Activated CD8-positive, alpha-beta T cell treated with anti-CD3 and anti-CD28 coated beads for 36 hours (primary cell): ENCODE measurements at regions not wholly inside any gene's neighbourhood (a gene's known extent, or its start where the extent isn't known, plus 50 kb on each side); places are given as distances from the start of the nearest gene placed in this dataset.

Source experiments
- ATAC-seq: fragments of 200-7000 bp; cut with Tn5 transposase; one replicate; pipeline ENCODE4 v1.10.0; 2021; ENCODE audit warnings: mild to moderate bottlenecking, moderate library complexity
- CTCF ChIA-PET: fragments of 350-600 bp; sonication (Branson Sonifier 250); formaldehyde crosslinking; loops from one replicate; lab custom pipeline; 2021; ENCODE audit warnings: antibody characterized with exemption; lab: Charles Lee
- POLR2A ChIA-PET: fragments of 350-600 bp; sonication (Branson Sonifier 250); formaldehyde crosslinking; loops from one replicate; lab custom pipeline; 2021; ENCODE audit warnings: antibody characterized with exemption; lab: Charles Lee
- DNase-seq: peaks from one replicate; pipeline ENCODE4 v3.0.0-alpha.2; 2020
- H3K27ac Mint-ChIP-seq: one replicate; pipeline ENCODE4 v1.8.0; 2021; ENCODE audit warnings: mild to moderate bottlenecking, mixed read lengths
- H3K27me3 Mint-ChIP-seq: one replicate; pipeline ENCODE4 v1.8.0; 2021; ENCODE audit warnings: mixed read lengths
- H3K36me3 Mint-ChIP-seq: one replicate; pipeline ENCODE4 v1.8.0; 2021; ENCODE audit warnings: low read depth, mixed read lengths
- H3K4me1 Mint-ChIP-seq: one replicate; pipeline ENCODE4 v1.8.0; 2021; ENCODE audit warnings: low read depth, mixed read lengths
- H3K4me3 Mint-ChIP-seq: one replicate; pipeline ENCODE4 v1.8.0; 2021; ENCODE audit warnings: mild to moderate bottlenecking, moderate library complexity, mixed read lengths
- H3K9me3 Mint-ChIP-seq: one replicate; pipeline ENCODE4 v1.8.0; 2021; ENCODE audit warnings: mixed read lengths
- CTCF ChIP-seq: fragments of 200-600 bp; IDR thresholded peaks from one replicate; pipeline ENCODE4 v1.8.0; 2022; ENCODE audit warnings: antibody characterized with exemption, mild to moderate bottlenecking
- intact Hi-C: fragments of 100-400 bp; cut with micrococcal nuclease; formaldehyde crosslinking; loops from one replicate; pipeline ENCODE4 v1.10.0; 2022

- H3K27ac Mint-ChIP-seq: no peak overlapping the region
- intact Hi-C loops: no loop called here
These were observed 821.7 kb downstream of the C4orf33 start for GRCh38 chr4:129917651-129918050.

GRCh38 chr4:129926936-129927335 lies 831.0 kb downstream of the C4orf33 start:
- DNase-seq (no peak), ATAC-seq (no peak)
- CTCF ChIA-PET: no interaction called here
- intact Hi-C loops: no loop called here
- TF ChIP-seq CTCF: no peak
- Mint-ChIP-seq H3K4me1 (no peaks in the 10 kb centered on the region), H3K27ac (no peak overlapping the region), H3K27me3 (no peaks in the 10 kb centered on the region), H3K36me3 (no peaks in the 10 kb centered on the region), H3K9me3 (peaks cover 1% of the 10 kb centered on the region), H3K4me3 (no peak overlapping the region)
- POLR2A ChIA-PET: no interaction called here

More at GRCh38 chr4:129917651-129918050, 821.7 kb downstream of the C4orf33 start:
- POLR2A ChIA-PET: no interaction called here
- ATAC-seq (no peak), DNase-seq (no peak)
- no peak for TF ChIP-seq CTCF
- CTCF ChIA-PET: no interaction called here
- H3K4me1 Mint-ChIP-seq: no peaks in the 10 kb centered on the region
- no peaks in the 10 kb centered on the region for H3K9me3 Mint-ChIP-seq
- H3K36me3 Mint-ChIP-seq: no peaks in the 10 kb centered on the region
- H3K27me3 Mint-ChIP-seq: no peaks in the 10 kb centered on the region
- no peak overlapping the region for H3K4me3 Mint-ChIP-seq

DNA sequence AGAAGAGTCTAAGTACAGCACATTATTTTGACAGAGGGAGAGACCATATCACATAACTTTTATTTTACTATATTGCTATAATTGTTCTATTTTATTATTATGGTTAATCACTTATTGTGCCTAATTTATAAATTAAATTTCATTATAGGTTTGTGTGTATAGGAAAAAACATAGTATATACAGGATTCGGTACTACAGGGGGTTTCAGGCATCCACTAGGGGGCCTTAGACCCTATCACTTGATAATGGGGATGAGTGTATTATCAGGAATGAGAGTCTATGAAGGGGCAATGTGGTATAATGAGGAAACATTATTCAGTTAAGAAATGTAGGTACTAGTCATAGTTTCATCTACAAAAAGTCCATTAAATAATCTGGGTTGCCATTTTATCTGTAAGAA lies 833.1 kb downstream of the C4orf33 start:
- H3K4me3 Mint-ChIP-seq: no peak overlapping the region
- TF ChIP-seq CTCF: no peak
- no peak overlapping the region for H3K27ac Mint-ChIP-seq
- DNase-seq: no peak
- CTCF ChIA-PET: no interaction called here
- POLR2A ChIA-PET: no interaction called here
- H3K4me1 Mint-ChIP-seq: no peaks in the 10 kb centered on the region
- no peak for ATAC-seq
- no peaks in the 10 kb centered on the region for H3K27me3 Mint-ChIP-seq
- H3K36me3 Mint-ChIP-seq: no peaks in the 10 kb centered on the region
- peaks cover 1% of the 10 kb centered on the region for H3K9me3 Mint-ChIP-seq
- intact Hi-C loops: no loop called here

GRCh38 chr4:129929984-129930383 lies 834.0 kb downstream of the C4orf33 start:
- H3K4me3 Mint-ChIP-seq: no peak overlapping the region
- POLR2A ChIA-PET: no interaction called here
- DNase-seq (no peak), ATAC-seq (no peak)
- peaks cover under 1% of the 10 kb centered on the region for H3K9me3 Mint-ChIP-seq
- intact Hi-C loops: no loop called here
- H3K36me3 Mint-ChIP-seq: no peaks in the 10 kb centered on the region
- no peaks in the 10 kb centered on the region for H3K27me3 Mint-ChIP-seq
- no peaks in the 10 kb centered on the region for H3K4me1 Mint-ChIP-seq
- no peak overlapping the region for H3K27ac Mint-ChIP-seq
- no peak for TF ChIP-seq CTCF
- CTCF ChIA-PET: no interaction called here

- peaks cover 2% of the 10 kb centered on the region for H3K9me3 Mint-ChIP-seq
- no peak for TF ChIP-seq CTCF
- DNase-seq (no peak), ATAC-seq (no peak)
- CTCF ChIA-PET: no interaction called here
- no peaks in the 10 kb centered on the region for H3K4me1 Mint-ChIP-seq
- intact Hi-C loops: no loop called here
- H3K27me3 Mint-ChIP-seq: no peaks in the 10 kb centered on the region
- no peak overlapping the region for H3K4me3 Mint-ChIP-seq
- H3K36me3 Mint-ChIP-seq: no peaks in the 10 kb centered on the region
- POLR2A ChIA-PET: no interaction called here
- no peak overlapping the region for H3K27ac Mint-ChIP-seq
These were observed 854.3 kb downstream of the C4orf33 start for GRCh38 chr4:129950217-129950616.
